IMR-90 (cell line): ENCODE measurements at regions not wholly inside any gene's neighbourhood (a gene's known extent, or its start where the extent isn't known, plus 50 kb on each side); places are given as distances from the start of the nearest gene placed in this dataset.

ENCODE experiments used
- CEBPB ChIP-seq: IDR thresholded peaks from 2 replicates; pipeline ENCODE4 v1.6.1; 2012; ENCODE audit warnings: low read depth, low read length, improper control_type of control experiment
- CTCF ChIP-seq: conservative IDR thresholded peaks from 2 replicates; pipeline ENCODE4 v1.5.1; 2012; ENCODE audit warnings: mild to moderate bottlenecking, low read depth, low read length, improper control_type of control experiment
- ELK1 ChIP-seq: fragments of 150-350 bp; IDR thresholded peaks from 2 replicates; pipeline ENCODE4 v1.6.1; 2016; ENCODE audit warnings: low read depth, mild to moderate bottlenecking, low read length, moderate library complexity, borderline replicate concordance
- FOS ChIP-seq: fragments of 150-350 bp; IDR thresholded peaks from 2 replicates; pipeline ENCODE4 v1.6.1; 2016; ENCODE audit warnings: low read depth, low read length
- MAFK ChIP-seq: IDR thresholded peaks from 2 replicates; pipeline ENCODE4 v1.6.1; 2012; ENCODE audit warnings: low read depth, low read length, improper control_type of control experiment
- POLR2A ChIP-seq: IDR thresholded peaks from 2 replicates; pipeline ENCODE4 v1.6.1; 2012; ENCODE audit warnings: mild to moderate bottlenecking, low read depth, low read length
- RCOR1 ChIP-seq: IDR thresholded peaks from 2 replicates; pipeline ENCODE4 v1.6.1; 2012; ENCODE audit warnings: mild to moderate bottlenecking, low read length, improper control_type of control experiment; ENCODE audit not compliant: insufficient replicate concordance
- SMC3 ChIP-seq: fragments of 150-350 bp; IDR thresholded peaks from 2 replicates; pipeline ENCODE4 v1.6.1; 2016; ENCODE audit warnings: low read depth, mild to moderate bottlenecking, antibody characterized with exemption, low read length, moderate library complexity
- USF2 ChIP-seq: fragments of 150-350 bp; IDR thresholded peaks from 2 replicates; pipeline ENCODE4 v1.6.1; 2017; ENCODE audit warnings: mild to moderate bottlenecking, antibody characterized with exemption, low read length, low read depth

- no peak for TF ChIP-seq CTCF
- no peak for TF ChIP-seq FOS
- TF ChIP-seq POLR2A: no peak
- TF ChIP-seq MAFK: no peak
- no peak for TF ChIP-seq CEBPB
- no peak for TF ChIP-seq RCOR1
- TF ChIP-seq ELK1: no peak
- TF ChIP-seq SMC3: no peak
- no peak for TF ChIP-seq USF2
These were observed 160.6 kb upstream of the SOX1 start for GRCh38 chr13:111906306-111906705.
